Subcutaneous abdominal adipose tissue (tissue), 5 donors: ENCODE measurements at regions not wholly inside any gene's neighbourhood (a gene's known extent, or its start where the extent isn't known, plus 50 kb on each side); places are given as distances from the start of the nearest gene placed in this dataset.
"Not testable (repeated sequence)": the region's sequence is repeated elsewhere in the genome, so short reads cannot be mapped to it uniquely, and the experiment has no call there.

Source experiments
- H3K27ac ChIP-seq: one replicate; pipeline ENCODE4 v1.7.0; 2013; ENCODE audit warnings: low read depth, mild to moderate bottlenecking, inconsistent platforms, low read length, moderate library complexity
- H3K27me3 ChIP-seq, 5 donors: one replicate each; pipeline ENCODE4 v1.7.0; 2013; ENCODE audit warnings: low read length in 5 of 5, inconsistent platforms in 1 of 5; ENCODE audit not compliant: control insufficient read depth in 5 of 5, insufficient read depth in 4 of 5
- H3K36me3 ChIP-seq, 5 donors: one replicate each; pipeline ENCODE4 v1.7.0; 2013; ENCODE audit warnings: low read length in 5 of 5; ENCODE audit not compliant: control insufficient read depth in 5 of 5, insufficient read depth in 5 of 5
- H3K4me1 ChIP-seq, 5 donors: one replicate each; pipeline ENCODE4 v1.7.0; 2013; ENCODE audit warnings: low read length in 5 of 5, mild to moderate bottlenecking in 3 of 5, moderate library complexity in 1 of 5; ENCODE audit not compliant: control insufficient read depth in 5 of 5, insufficient read depth in 5 of 5
- H3K4me3 ChIP-seq, 5 donors: one replicate each; pipeline ENCODE4 v1.7.0; 2013; ENCODE audit warnings: low read length in 5 of 5, low read depth in 1 of 5
- H3K9ac ChIP-seq, 5 donors: one replicate each; pipeline ENCODE4 v1.7.0; 2013; ENCODE audit warnings: low read length in 5 of 5, mild to moderate bottlenecking in 4 of 5, moderate library complexity in 3 of 5
- H3K9me3 ChIP-seq, 5 donors: one replicate each; pipeline ENCODE4 v1.7.0; 2013; ENCODE audit warnings: low read length in 5 of 5; ENCODE audit not compliant: control insufficient read depth in 5 of 5
- donor health status: healthy.
- donor health status: healthy.
- donor health status: healthy.
- donor health status: healthy.
- donor health status: healthy.

- Histone ChIP-seq H3K27ac (no peak overlapping the region), H3K4me1 (no peaks in the 10 kb centered on the region), H3K9me3 (peaks cover 0 to 5% (median 0%) of the 10 kb centered on the region in 5 donors), H3K36me3 (no peaks in the 10 kb centered on the region), H3K27me3 (no peaks in the 10 kb centered on the region), H3K4me3 (no peak overlapping the region), H3K9ac (no peak overlapping the region)
Observed at GRCh38 chr16:7233975-7234374, 98.7 kb upstream of the RBFOX1 start.

- no peak overlapping the region for H3K9ac ChIP-seq
- no peak overlapping the region for H3K27ac ChIP-seq
- H3K9me3 ChIP-seq: peaks cover 0 to 9% (median 3%) of the 10 kb centered on the region in 5 donors
- no peaks in the 10 kb centered on the region for H3K4me1 ChIP-seq
- peaks cover 0 to 3% (median 0%) of the 10 kb centered on the region in 5 donors for H3K27me3 ChIP-seq
- no peaks in the 10 kb centered on the region for H3K36me3 ChIP-seq
- H3K4me3 ChIP-seq: no peak overlapping the region
Observed at GRCh38 chr16:7231762-7232161, 100.9 kb upstream of the RBFOX1 start.

GRCh38 chr16:7229433-7230218 lies 103.0 kb upstream of the RBFOX1 start:
- H3K27me3 ChIP-seq, H3K4me1 ChIP-seq, H3K9ac ChIP-seq, H3K4me3 ChIP-seq, H3K27ac ChIP-seq, H3K36me3 ChIP-seq, H3K9me3 ChIP-seq: not testable (repeated sequence)

GRCh38 chr16:7227229-7227721 lies 105.4 kb upstream of the RBFOX1 start:
- no peaks in the 10 kb centered on the region for H3K36me3 ChIP-seq
- no peaks in the 10 kb centered on the region for H3K4me1 ChIP-seq
- no peak overlapping the region for H3K27ac ChIP-seq
- peaks cover 0 to 9% (median 3%) of the 10 kb centered on the region in 5 donors for H3K9me3 ChIP-seq
- peaks cover 0 to 3% (median 0%) of the 10 kb centered on the region in 5 donors for H3K27me3 ChIP-seq
- H3K4me3 ChIP-seq: no peak overlapping the region
- H3K9ac ChIP-seq: no peak overlapping the region

- Histone ChIP-seq H3K9ac (no peak overlapping the region), H3K4me3 (no peak overlapping the region), H3K9me3 (peaks cover 0 to 4% (median 0%) of the 10 kb centered on the region in 5 donors), H3K27ac (no peak overlapping the region), H3K4me1 (no peaks in the 10 kb centered on the region), H3K27me3 (peaks cover 0 to 4% (median 0%) of the 10 kb centered on the region in 5 donors), H3K36me3 (no peaks in the 10 kb centered on the region)
Observed at GRCh38 chr16:7221157-7221556, 111.5 kb upstream of the RBFOX1 start.

GRCh38 chr16:7218936-7219335 lies 113.7 kb upstream of the RBFOX1 start:
- peaks cover 0 to 4% (median 2%) of the 10 kb centered on the region in 5 donors for H3K9me3 ChIP-seq
- no peak overlapping the region for H3K9ac ChIP-seq
- H3K27ac ChIP-seq: no peak overlapping the region
- H3K4me1 ChIP-seq: no peaks in the 10 kb centered on the region
- no peak overlapping the region for H3K4me3 ChIP-seq
- peaks cover 0 to 4% (median 0%) of the 10 kb centered on the region in 5 donors for H3K27me3 ChIP-seq
- no peaks in the 10 kb centered on the region for H3K36me3 ChIP-seq

- no peaks in the 10 kb centered on the region for H3K36me3 ChIP-seq
- no peaks in the 10 kb centered on the region for H3K4me1 ChIP-seq
- no peak overlapping the region for H3K4me3 ChIP-seq
- H3K27ac ChIP-seq: no peak overlapping the region
- H3K9me3 ChIP-seq: peaks cover 0 to 4% (median 2%) of the 10 kb centered on the region in 5 donors
- H3K27me3 ChIP-seq: peaks cover 0 to 4% (median 0%) of the 10 kb centered on the region in 5 donors
- no peak overlapping the region for H3K9ac ChIP-seq
Observed at GRCh38 chr16:7217797-7218196, 114.8 kb upstream of the RBFOX1 start.

GRCh38 chr16:7216719-7217118 lies 115.9 kb upstream of the RBFOX1 start:
- Histone ChIP-seq H3K27me3 (peaks cover 0 to 4% (median 0%) of the 10 kb centered on the region in 5 donors), H3K4me1 (no peaks in the 10 kb centered on the region), H3K27ac (no peak overlapping the region), H3K9me3 (peaks cover 0 to 7% (median 2%) of the 10 kb centered on the region in 5 donors), H3K4me3 (no peak overlapping the region), H3K9ac (no peak overlapping the region), H3K36me3 (no peaks in the 10 kb centered on the region)

- H3K9ac ChIP-seq: no peak overlapping the region
- H3K4me3 ChIP-seq: no peak overlapping the region
- no peak overlapping the region for H3K27ac ChIP-seq
- no peaks in the 10 kb centered on the region for H3K36me3 ChIP-seq
- H3K9me3 ChIP-seq: peaks cover 0 to 5% (median 0%) of the 10 kb centered on the region in 5 donors
- no peaks in the 10 kb centered on the region for H3K27me3 ChIP-seq
- no peaks in the 10 kb centered on the region for H3K4me1 ChIP-seq
Observed at GRCh38 chr16:7211781-7212180, 120.9 kb upstream of the RBFOX1 start.

- Histone ChIP-seq H3K36me3 (no peaks in the 10 kb centered on the region), H3K9ac (no peak overlapping the region), H3K4me1 (no peaks in the 10 kb centered on the region), H3K9me3 (peaks cover 0 to 5% (median 0%) of the 10 kb centered on the region in 5 donors), H3K27me3 (peaks cover 0 to 2% (median 0%) of the 10 kb centered on the region in 5 donors), H3K4me3 (no peak overlapping the region), H3K27ac (no peak overlapping the region)
Observed at GRCh38 chr16:7209598-7209997, 123.0 kb upstream of the RBFOX1 start.
